MM.1S (cell line): ENCODE measurements at regions not wholly inside any gene's neighbourhood (a gene's known extent, or its start where the extent isn't known, plus 50 kb on each side); places are given as distances from the start of the nearest gene placed in this dataset.

Source experiments
- CTCF ChIP-seq: fragments of 300-600 bp; sonication (generic); IDR thresholded peaks from 2 replicates; pipeline ENCODE4 v1.5.1; 2016; ENCODE audit warnings: antibody characterized with exemption, low read length, mixed read lengths
- EZH2 ChIP-seq: fragments of 300-600 bp; sonication (generic); optimal IDR thresholded peaks from 2 replicates; pipeline ENCODE3; 2017; ENCODE audit warnings: low read depth, mild to moderate bottlenecking, antibody characterized with exemption, low read length, mixed read lengths

- TF ChIP-seq CTCF (no peak), EZH2 (no peak)
Observed at GRCh38 chr7:81014266-81014665, 95.4 kb upstream of the SEMA3C start.
